A549 (cell line): ENCODE measurements at regions not wholly inside any gene's neighbourhood (a gene's known extent, or its start where the extent isn't known, plus 50 kb on each side); places are given as distances from the start of the nearest gene placed in this dataset.
A peak's percentile ranks its signal among the peaks of the same experiment; 100 is the strongest.

Experiments used
- ATAC-seq, 2 experiments: fragments of 200-7000 bp in 1 of 2; fragments of >200 bp in 1 of 2; cut with Nextera tagmentation in 1 of 2; cut with Tn5 transposase in 1 of 2; 3 replicates each; pipeline versions ENCODE4 v1.8.0 to v1.9.1; 2018 to 2020; ENCODE audit warnings: mild to moderate bottlenecking in 1 of 2, moderate library complexity in 1 of 2
- CTCF ChIA-PET: fragments of 300-600 bp; sonication (Branson Sonifier 250); formaldehyde crosslinking; extraction: SDS; loops from one replicate; lab custom pipeline; 2021; ENCODE audit warnings: antibody characterized with exemption, inconsistent platforms; lab: Yijun Ruan, JAX
- POLR2A ChIA-PET: fragments of 350-600 bp; formaldehyde crosslinking; extraction: SDS; loops from one replicate; lab custom pipeline; 2021; ENCODE audit warnings: antibody characterized with exemption, inconsistent platforms; lab: Yijun Ruan, JAX
- DNase-seq, 2 experiments: peaks; one replicate each; pipeline versions ENCODE4 v3.0.0 to v3.0.0-alpha.2; 2011 to 2016; ENCODE audit warnings: low read depth in 1 of 2, low spot score in 1 of 2
- FAIRE-seq: peaks from 2 replicates; lab custom pipeline; 2011; peaks lifted over from hg19 to GRCh38; lab: Jason Lieb, UNC
- H3K27ac ChIP-seq, 2 experiments: fragments of >200 bp; sonication (Bioruptor Twin); formaldehyde crosslinking; 3 replicates each; pipeline ENCODE4 v1.5.1; 2016 to 2017
- H3K4me1 ChIP-seq: fragments of >200 bp; sonication (Bioruptor Twin); formaldehyde crosslinking; 3 replicates; pipeline ENCODE4 v1.6.1; 2016
- H3K4me2 ChIP-seq: fragments of >200 bp; sonication (Bioruptor Twin); formaldehyde crosslinking; 3 replicates; pipeline ENCODE4 v1.6.1; 2016
- H3K4me3 ChIP-seq: fragments of >200 bp; sonication (Bioruptor Twin); formaldehyde crosslinking; 3 replicates; pipeline ENCODE4 v1.5.1; 2016
- H3K9me3 ChIP-seq: fragments of >200 bp; sonication (Bioruptor Twin); formaldehyde crosslinking; 3 replicates; pipeline ENCODE4 v1.6.1; 2016
- BHLHE40 ChIP-seq: IDR thresholded peaks from 2 replicates; pipeline ENCODE4 v1.6.1; 2012; ENCODE audit warnings: low read depth, low read length, inconsistent platforms
- CEBPB ChIP-seq, 2 experiments: fragments of >200 bp in 1 of 2; sonication (Bioruptor Twin) in 1 of 2; formaldehyde crosslinking in 1 of 2; IDR thresholded peaks; 2 replicates each; pipeline ENCODE4 v1.6.1; 2012 to 2016
- EP300 ChIP-seq, 2 experiments: fragments of >200 bp; sonication (Bioruptor Twin); formaldehyde crosslinking; IDR thresholded peaks; 2 replicates in 1 of 2; 3 replicates in 1 of 2; pipeline ENCODE4 v1.6.1; 2016 to 2017
- FOXS1 ChIP-seq: fragments of 250-450 bp; sonication (Bioruptor Pico); IDR thresholded peaks from 2 replicates; pipeline ENCODE4 v1.5.0; 2020; ENCODE audit warnings: mild to moderate bottlenecking, moderate library complexity
- GATA3 ChIP-seq: IDR thresholded peaks from 2 replicates; pipeline ENCODE4 v1.6.1; 2012; ENCODE audit warnings: borderline replicate concordance
- HOXB13 ChIP-seq: fragments of 250-450 bp; sonication (Bioruptor Pico); IDR thresholded peaks from 2 replicates; pipeline ENCODE4 v1.5.0; 2020; ENCODE audit warnings: low read depth, mild to moderate bottlenecking, moderate library complexity
- KDM1A ChIP-seq: fragments of 200-600 bp; sonication (generic); IDR thresholded peaks from 2 replicates; pipeline ENCODE4 v1.6.1; 2016; ENCODE audit warnings: low read depth, mild to moderate bottlenecking
- MAFK ChIP-seq: fragments of 450-650 bp; IDR thresholded peaks from 2 replicates; pipeline ENCODE4 v1.6.1; 2014; ENCODE audit not compliant: partially characterized antibody
- NFE2L2 ChIP-seq: fragments of 150-350 bp; conservative IDR thresholded peaks from 2 replicates; pipeline ENCODE4 v1.6.1; 2014; ENCODE audit warnings: low read length
- NPAS2 ChIP-seq: fragments of 250-450 bp; sonication (Bioruptor Pico); IDR thresholded peaks from 2 replicates; pipeline ENCODE4 v1.8.0; 2022; ENCODE audit warnings: mild to moderate bottlenecking, moderate library complexity, borderline replicate concordance
- POLR2AphosphoS2 ChIP-seq: conservative IDR thresholded peaks from 2 replicates; pipeline ENCODE4 v1.6.1; 2012; ENCODE audit warnings: low read length, improper control_type of control experiment, inconsistent platforms
- RAD21 ChIP-seq, 2 experiments: fragments of >200 bp in 1 of 2; sonication (Bioruptor Twin) in 1 of 2; formaldehyde crosslinking in 1 of 2; IDR thresholded peaks in 1 of 2; conservative IDR thresholded peaks in 1 of 2; 2 replicates in 1 of 2; 3 replicates in 1 of 2; pipeline ENCODE4 v1.6.1; 2012 to 2018; ENCODE audit warnings: inconsistent platforms in 1 of 2
- SMC3 ChIP-seq: fragments of >200 bp; sonication (Bioruptor Twin); formaldehyde crosslinking; IDR thresholded peaks from 3 replicates; pipeline ENCODE4 v1.6.1; 2018; ENCODE audit warnings: inconsistent platforms
- ZNF302 ChIP-seq: fragments of 250-450 bp; sonication (Bioruptor Pico); IDR thresholded peaks from 2 replicates; pipeline ENCODE4 v1.9.0; 2021; ENCODE audit warnings: inconsistent platforms, mild to moderate bottlenecking, moderate library complexity
- WGBS: methylation state at CpG from one replicate; pipeline ENCODE4 v1.1.6; 2017; ENCODE audit errors: missing lambda C conversion rate; 5-methylcytosine and 5-hydroxymethylcytosine counted together
- TF ChIP-seq, protein P1 (sequence below): IDR thresholded peaks from 2 replicates; pipeline ENCODE4 v1.6.1; 2012
- TF ChIP-seq, protein P2 (sequence below): IDR thresholded peaks from 2 replicates; pipeline ENCODE4 v1.6.1; 2012; ENCODE audit warnings: low read depth, borderline replicate concordance

DNA sequence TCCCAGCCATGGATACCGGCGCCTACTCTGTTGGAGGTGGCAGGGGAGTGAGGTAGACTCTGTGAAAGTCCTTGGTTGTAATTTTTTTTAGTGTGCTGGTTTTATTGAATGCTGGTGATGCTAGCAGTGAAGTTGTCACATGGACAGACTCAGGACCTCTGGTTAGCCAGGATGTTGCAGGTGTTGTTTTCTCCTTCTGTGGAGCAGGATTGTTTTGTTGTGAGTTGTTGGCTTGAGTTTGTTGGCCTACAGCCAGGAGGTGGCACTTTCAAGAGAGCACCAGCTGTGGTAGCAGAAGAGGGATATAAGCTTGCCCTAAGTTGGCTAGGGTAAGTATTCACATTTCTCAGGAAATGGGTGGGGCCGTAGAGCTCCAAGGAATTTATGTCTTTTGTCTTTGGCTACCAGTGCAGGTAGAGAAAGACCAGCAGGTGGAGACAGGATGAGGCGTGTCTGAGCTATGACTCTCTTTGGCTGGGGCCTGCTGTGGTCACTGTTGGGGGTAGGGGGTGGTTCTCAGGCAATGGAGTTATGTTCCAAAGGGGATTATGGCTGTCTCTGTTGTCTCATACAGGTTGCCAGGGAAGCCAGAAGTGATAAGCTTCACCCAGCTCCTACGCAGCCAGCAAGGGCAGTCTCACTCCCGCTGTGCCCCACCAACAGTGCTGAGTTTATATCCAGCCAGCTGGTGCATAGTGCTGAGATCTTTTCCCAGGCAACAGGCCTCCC is 248.7 kb downstream of the TAF11L14 start (continued):
- TF ChIP-seq KDM1A: no peak
- TF ChIP-seq EP300 (IDR thresholded peaks at IDR 0.05): no peak
- TF ChIP-seq ZNF302 (CRISPR knock-in tag): no peak
- no peak for TF ChIP-seq POLR2AphosphoS2

DNA sequence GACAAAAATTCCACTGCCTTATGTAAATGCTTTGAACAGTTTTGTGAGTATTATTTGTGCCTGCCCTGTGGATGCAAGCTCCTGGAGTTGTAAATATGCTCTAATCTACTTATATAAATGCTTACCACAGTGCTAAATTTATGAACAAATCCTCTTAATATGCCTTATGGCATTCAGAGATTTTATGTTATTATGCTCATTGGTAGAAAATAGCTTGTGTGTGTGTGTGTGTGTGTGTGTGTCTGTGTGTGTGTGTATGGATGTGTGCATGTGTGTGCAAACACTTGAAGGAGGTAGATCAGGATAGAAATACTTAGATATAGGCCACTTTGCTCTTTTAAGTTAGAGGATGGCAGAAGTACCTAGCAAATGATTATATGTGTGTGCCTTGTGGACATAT is 253.9 kb downstream of the TAF11L14 start:
- FAIRE-seq: no peak
- POLR2A ChIA-PET: no interaction called here
- H3K9me3 ChIP-seq: no peaks in the 10 kb centered on the region

DNA sequence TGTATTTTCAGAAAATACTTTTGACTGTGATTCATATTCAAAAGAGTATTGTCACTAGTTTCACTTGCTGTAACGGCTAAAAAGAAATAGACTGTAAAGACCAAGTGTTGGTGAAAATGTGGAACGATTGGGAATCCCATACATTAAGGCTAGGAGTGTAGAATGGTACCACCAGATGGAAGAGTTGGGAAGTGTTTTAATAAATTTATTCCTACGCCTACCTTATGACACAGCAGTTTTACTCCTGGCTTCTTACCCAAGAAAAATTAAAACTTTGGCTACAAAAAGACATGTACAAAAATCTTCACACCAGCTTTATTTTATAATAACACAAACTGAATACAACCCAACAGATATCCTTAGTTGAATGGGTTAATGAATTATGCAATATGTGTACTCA is 256.2 kb downstream of the TAF11L14 start:
- POLR2A ChIA-PET: no interaction called here
- CTCF ChIA-PET: no interaction called here
- ATAC-seq (no peak), DNase-seq (peak in 1 of 2 experiments; percentile 26), FAIRE-seq (no peak)
- Histone ChIP-seq H3K4me3 (no peak overlapping the region), H3K4me1 (no peaks in the 10 kb centered on the region; the same call in 2 of the 3 replicates), H3K9me3 (no peaks in the 10 kb centered on the region), H3K4me2 (no peak overlapping the region), H3K27ac (no peak overlapping the region)
- no peak for TF ChIP-seq FOXS1 (CRISPR knock-in tag)
- no peak for TF ChIP-seq EP300 (IDR thresholded peaks at IDR 0.05)
- TF ChIP-seq BHLHE40: no peak
- 0 out of 2 replicates have a peak, but pooled peaks have one; percentile 15 for TF ChIP-seq NFE2L2
- TF ChIP-seq RAD21 (conservative IDR thresholded peaks at IDR 0.05 in 1 of 2, IDR thresholded peaks at IDR 0.05 in 1 of 2): peak; percentile 21 to 31; a peak in 3 of 5 replicates
- TF ChIP-seq SMC3: no peak
- TF ChIP-seq HOXB13 (CRISPR knock-in tag): no peak
- TF ChIP-seq NPAS2: no peak
- TF ChIP-seq MAFK: peak; percentile 60
- 67% methylated on average over 3 of the region's 3 CpGs for WGBS

More for the DNA sequence above, 253.9 kb downstream of the TAF11L14 start:
- no peak for TF ChIP-seq GATA3
- TF ChIP-seq FOXS1 (CRISPR knock-in tag): no peak
- no peak for TF ChIP-seq CEBPB (IDR thresholded peaks at IDR 0.05)
- TF ChIP-seq, protein P1, sequence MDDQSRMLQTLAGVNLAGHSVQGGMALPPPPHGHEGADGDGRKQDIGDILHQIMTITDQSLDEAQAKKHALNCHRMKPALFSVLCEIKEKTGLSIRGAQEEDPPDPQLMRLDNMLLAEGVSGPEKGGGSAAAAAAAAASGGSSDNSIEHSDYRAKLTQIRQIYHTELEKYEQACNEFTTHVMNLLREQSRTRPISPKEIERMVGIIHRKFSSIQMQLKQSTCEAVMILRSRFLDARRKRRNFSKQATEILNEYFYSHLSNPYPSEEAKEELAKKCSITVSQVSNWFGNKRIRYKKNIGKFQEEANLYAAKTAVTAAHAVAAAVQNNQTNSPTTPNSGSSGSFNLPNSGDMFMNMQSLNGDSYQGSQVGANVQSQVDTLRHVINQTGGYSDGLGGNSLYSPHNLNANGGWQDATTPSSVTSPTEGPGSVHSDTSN: no peak
- TF ChIP-seq NFE2L2: no peak
- TF ChIP-seq, protein P2, sequence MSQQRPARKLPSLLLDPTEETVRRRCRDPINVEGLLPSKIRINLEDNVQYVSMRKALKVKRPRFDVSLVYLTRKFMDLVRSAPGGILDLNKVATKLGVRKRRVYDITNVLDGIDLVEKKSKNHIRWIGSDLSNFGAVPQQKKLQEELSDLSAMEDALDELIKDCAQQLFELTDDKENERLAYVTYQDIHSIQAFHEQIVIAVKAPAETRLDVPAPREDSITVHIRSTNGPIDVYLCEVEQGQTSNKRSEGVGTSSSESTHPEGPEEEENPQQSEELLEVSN: no peak
- CTCF ChIA-PET: interaction anchor here (1.4 to 1.5 kb wide), 2 partner anchors 10 to 14 kb away, joined by 3 to 6 read pairs; no protein-coding TSS in a partner anchor
- no peak overlapping the region for H3K4me3 ChIP-seq
- no peak overlapping the region for H3K4me2 ChIP-seq
- no peak for DNase-seq
- no peak overlapping the region for H3K27ac ChIP-seq
- ATAC-seq: no peak
- H3K4me1 ChIP-seq: no peaks in the 10 kb centered on the region; the same call in 2 of the 3 replicates

DNA sequence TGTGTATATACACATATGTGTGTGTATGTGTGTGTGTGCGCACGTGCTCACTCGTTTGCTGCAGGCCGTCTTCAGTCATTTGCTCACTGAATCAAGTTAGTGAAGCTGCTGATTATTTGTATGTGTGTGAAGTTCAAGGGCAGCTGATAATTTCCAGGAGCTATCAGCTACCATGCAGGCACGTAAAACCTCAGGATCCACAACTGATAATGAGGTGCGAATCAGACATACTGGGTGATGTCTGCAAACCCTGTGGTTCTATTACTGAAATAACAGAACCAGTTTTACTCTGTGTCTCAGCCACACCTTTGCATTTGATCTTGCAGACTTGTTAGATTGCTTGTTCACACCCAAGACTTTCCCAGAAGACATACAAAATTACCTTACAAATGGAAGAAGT is 257.6 kb downstream of the TAF11L14 start:
- no peak for DNase-seq
- no peak for TF ChIP-seq SMC3
- TF ChIP-seq, all 56 proteins: peak for 0
- ChIA-PET CTCF (no interaction called here), POLR2A (no interaction called here)
- H3K4me3 ChIP-seq: no peak overlapping the region
- ATAC-seq (no peak), FAIRE-seq (no peak)
- no peaks in the 10 kb centered on the region for H3K9me3 ChIP-seq
- H3K4me1 ChIP-seq: peaks cover 13% of the 10 kb centered on the region
- H3K27ac ChIP-seq: no peak overlapping the region
- WGBS: 79% methylated on average over 6 of the region's 6 CpGs
- no peak overlapping the region for H3K4me2 ChIP-seq
